Neutrophil (primary cell): ENCODE measurements at regions not wholly inside any gene's neighbourhood (a gene's known extent, or its start where the extent isn't known, plus 50 kb on each side); places are given as distances from the start of the nearest gene placed in this dataset.

Experiments
- H3K27ac ChIP-seq: fragments of 200-600 bp; sonication (generic); 2 replicates; pipeline ENCODE4 v1.5.1; 2016; ENCODE audit warnings: mild to moderate bottlenecking, moderate library complexity
- H3K27me3 ChIP-seq: fragments of 200-600 bp; sonication (generic); 2 replicates; pipeline ENCODE4 v1.6.0; 2016; ENCODE audit warnings: mild to moderate bottlenecking
- H3K36me3 ChIP-seq: fragments of 200-600 bp; sonication (generic); 2 replicates; pipeline ENCODE4 v1.5.1; 2017
- H3K4me1 ChIP-seq, 2 experiments: fragments of 200-600 bp in 1 of 2; sonication (generic) in 1 of 2; 1 replicate in 1 of 2; 2 replicates in 1 of 2; pipeline versions ENCODE4 v1.5.1 to v1.6.1; 2013 to 2016; ENCODE audit warnings: low read depth in 1 of 2, low read length in 1 of 2, mild to moderate bottlenecking in 1 of 2, moderate library complexity in 1 of 2; ENCODE audit not compliant: control insufficient read depth in 1 of 2, insufficient read depth in 1 of 2
- H3K4me3 ChIP-seq, 2 experiments: fragments of 200-600 bp in 1 of 2; sonication (generic) in 1 of 2; 1 replicate in 1 of 2; 2 replicates in 1 of 2; pipeline ENCODE4 v1.5.1; 2013 to 2016; ENCODE audit warnings: low read depth in 1 of 2, low read length in 1 of 2, mild to moderate bottlenecking in 1 of 2, moderate library complexity in 1 of 2
- H3K9me3 ChIP-seq: fragments of 200-600 bp; sonication (generic); 2 replicates; pipeline ENCODE4 v1.5.1; 2016
- TF ChIP-seq, protein P1 (sequence below): fragments of 200-600 bp; sonication (generic); IDR thresholded peaks from 2 replicates; pipeline ENCODE4 v1.5.1; 2016; ENCODE audit warnings: antibody characterized with exemption

DNA sequence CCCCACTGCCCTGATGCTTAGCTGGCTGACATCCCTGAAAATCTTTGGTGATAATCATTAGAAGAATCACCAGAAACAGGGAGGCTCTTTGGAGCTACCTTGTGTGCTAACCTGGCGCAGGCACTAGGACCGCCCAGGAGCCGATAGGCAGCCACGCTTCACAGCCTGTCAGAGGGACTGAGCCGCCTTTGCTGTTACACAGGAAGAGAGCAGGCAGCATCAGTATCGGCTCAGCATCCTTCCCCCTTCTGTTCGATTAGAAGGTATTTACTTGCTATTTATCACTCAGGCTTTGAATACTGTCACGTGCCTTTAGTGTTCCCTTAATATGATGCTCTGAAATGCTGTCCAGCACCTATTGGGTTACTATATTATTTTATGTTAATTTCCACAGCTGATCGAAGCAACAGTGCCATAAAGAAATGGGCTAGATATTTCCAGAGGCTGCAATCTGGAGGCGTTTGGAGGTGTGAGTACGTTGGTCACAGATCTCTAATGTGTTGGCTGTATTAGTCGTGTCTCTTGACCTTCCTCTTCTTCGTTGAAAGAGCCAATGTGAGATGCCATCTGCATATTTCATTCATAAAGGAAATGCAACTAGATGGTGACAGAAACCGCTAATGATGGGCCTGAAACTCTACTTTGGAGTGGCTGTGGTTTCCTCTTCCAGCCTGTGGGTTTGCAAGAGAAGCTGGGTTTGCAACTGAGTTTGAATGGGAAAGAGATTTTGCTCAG lies 110.4 kb upstream of the RAB27B start:
- H3K27me3 ChIP-seq, result peaks cover 100% of the 10 kb centered on the region
- no peak overlapping the region for H3K27ac ChIP-seq

DNA sequence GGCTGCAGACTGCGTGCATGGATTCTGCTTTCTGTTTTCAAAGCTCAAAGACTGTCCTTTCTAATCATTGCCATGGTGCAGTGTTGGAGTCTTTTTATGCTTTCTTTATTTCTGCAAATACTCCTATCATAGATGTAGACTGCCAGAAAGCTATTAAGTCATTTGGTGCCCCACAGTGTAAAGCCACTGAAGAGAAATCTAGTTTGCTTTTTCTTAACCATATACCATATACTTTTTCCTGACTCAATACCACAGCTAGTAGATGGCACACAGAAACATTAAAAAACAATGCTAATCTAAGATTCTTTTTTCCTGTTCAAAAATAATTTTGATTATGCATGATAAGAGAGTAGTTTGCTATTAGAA lies 109.9 kb upstream of the RAB27B start:
- H3K27ac ChIP-seq, result no peak overlapping the region
- H3K36me3 ChIP-seq, result no peaks in the 10 kb centered on the region
- peaks cover 9 to 16% of the 10 kb centered on the region in 2 experiments for H3K4me1 ChIP-seq
- TF ChIP-seq, protein P1, sequence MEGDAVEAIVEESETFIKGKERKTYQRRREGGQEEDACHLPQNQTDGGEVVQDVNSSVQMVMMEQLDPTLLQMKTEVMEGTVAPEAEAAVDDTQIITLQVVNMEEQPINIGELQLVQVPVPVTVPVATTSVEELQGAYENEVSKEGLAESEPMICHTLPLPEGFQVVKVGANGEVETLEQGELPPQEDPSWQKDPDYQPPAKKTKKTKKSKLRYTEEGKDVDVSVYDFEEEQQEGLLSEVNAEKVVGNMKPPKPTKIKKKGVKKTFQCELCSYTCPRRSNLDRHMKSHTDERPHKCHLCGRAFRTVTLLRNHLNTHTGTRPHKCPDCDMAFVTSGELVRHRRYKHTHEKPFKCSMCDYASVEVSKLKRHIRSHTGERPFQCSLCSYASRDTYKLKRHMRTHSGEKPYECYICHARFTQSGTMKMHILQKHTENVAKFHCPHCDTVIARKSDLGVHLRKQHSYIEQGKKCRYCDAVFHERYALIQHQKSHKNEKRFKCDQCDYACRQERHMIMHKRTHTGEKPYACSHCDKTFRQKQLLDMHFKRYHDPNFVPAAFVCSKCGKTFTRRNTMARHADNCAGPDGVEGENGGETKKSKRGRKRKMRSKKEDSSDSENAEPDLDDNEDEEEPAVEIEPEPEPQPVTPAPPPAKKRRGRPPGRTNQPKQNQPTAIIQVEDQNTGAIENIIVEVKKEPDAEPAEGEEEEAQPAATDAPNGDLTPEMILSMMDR, result no peak
- no peak overlapping the region for H3K4me3 ChIP-seq
- H3K27me3 ChIP-seq, result peaks cover 100% of the 10 kb centered on the region
- no peaks in the 10 kb centered on the region for H3K9me3 ChIP-seq

More for the DNA sequence above, 110.4 kb upstream of the RAB27B start:
- Histone ChIP-seq H3K9me3 (no peaks in the 10 kb centered on the region), H3K4me3 (no peak overlapping the region), H3K4me1 (peaks cover 9 to 16% of the 10 kb centered on the region in 2 experiments), H3K36me3 (no peaks in the 10 kb centered on the region)
- TF ChIP-seq, protein P1, result no peak

DNA sequence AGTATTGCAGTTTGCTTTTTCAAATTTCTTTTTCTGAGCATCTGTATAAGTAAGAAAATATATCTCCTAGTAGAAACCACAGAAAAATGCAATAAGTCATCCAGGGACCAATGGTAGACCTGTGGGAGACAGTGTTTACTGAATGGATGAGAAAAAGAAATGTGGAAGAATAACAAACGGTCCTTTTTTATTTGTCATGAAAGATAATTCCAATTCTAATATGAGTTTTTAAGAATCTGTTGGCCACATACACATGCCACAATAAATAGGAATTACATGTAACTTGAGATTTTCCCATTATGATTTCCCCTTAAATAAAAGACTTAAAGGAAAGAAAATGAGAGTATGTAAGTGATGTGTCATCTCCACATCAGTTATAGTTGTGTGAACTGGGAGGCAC lies 107.7 kb upstream of the RAB27B start:
- no peaks in the 10 kb centered on the region for H3K9me3 ChIP-seq
- TF ChIP-seq, protein P1, result no peak
- peaks cover 9 to 16% of the 10 kb centered on the region in 2 experiments for H3K4me1 ChIP-seq
- no peaks in the 10 kb centered on the region for H3K36me3 ChIP-seq
- H3K27ac ChIP-seq, result no peak overlapping the region
- no peak overlapping the region for H3K4me3 ChIP-seq
- H3K27me3 ChIP-seq, result peaks cover 100% of the 10 kb centered on the region

DNA sequence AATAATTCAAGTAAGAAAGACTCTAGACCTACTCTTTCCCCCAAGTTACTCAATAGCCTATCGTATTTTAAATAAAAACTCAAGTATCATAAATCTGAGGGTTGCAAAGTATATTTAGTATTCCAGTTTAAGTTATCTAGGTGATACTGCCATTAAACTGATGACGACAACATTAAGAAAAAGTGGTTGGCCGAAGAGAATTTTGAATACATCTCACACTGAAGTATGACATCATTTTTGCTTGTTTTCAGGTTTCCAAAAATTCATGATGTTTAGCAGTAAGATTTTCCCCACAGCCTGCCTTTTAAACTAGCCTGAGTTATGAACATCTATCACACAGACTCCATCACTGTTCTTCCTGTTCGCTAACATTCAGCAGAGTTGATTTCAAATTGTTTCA lies 102.1 kb upstream of the RAB27B start:
- H3K4me3 ChIP-seq, result no peak overlapping the region
- H3K4me1 ChIP-seq, result no peaks in the 10 kb centered on the region
- H3K27ac ChIP-seq, result no peak overlapping the region
- peaks cover 78% of the 10 kb centered on the region for H3K27me3 ChIP-seq
- H3K36me3 ChIP-seq, result no peaks in the 10 kb centered on the region
- TF ChIP-seq, protein P1, result no peak
- H3K9me3 ChIP-seq, result no peaks in the 10 kb centered on the region

DNA sequence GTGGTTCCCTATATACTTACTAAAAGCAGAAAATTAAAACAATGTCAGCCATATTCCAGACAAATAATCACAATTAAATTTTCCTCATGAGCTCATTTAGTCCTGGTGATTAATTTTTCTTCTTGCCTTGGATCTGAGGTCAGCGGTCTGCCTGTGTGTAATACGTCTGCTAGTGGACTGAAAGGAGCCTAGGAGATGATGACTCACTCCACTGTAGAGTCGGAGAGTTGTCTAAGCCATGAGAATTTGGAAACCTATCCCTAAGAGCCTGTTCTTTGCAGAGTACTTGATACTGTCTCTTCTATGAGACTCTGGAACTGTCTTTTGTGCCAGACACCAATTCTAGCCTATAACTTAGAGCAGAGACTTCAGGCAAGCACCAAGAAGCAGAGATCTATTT lies 94.2 kb upstream of the RAB27B start:
- no peak overlapping the region for H3K27ac ChIP-seq
- no peaks in the 10 kb centered on the region for H3K9me3 ChIP-seq
- H3K27me3 ChIP-seq, result peaks cover 45% of the 10 kb centered on the region
- TF ChIP-seq, protein P1, result no peak
- no peaks in the 10 kb centered on the region for H3K4me1 ChIP-seq
- H3K4me3 ChIP-seq, result no peak overlapping the region
- H3K36me3 ChIP-seq, result no peaks in the 10 kb centered on the region
